NCI-H128 (cell line): ENCODE measurements at regions not wholly inside any gene's neighbourhood (a gene's known extent, or its start where the extent isn't known, plus 50 kb on each side); places are given as distances from the start of the nearest gene placed in this dataset.
"Not testable (repeated sequence)": the region's sequence is repeated elsewhere in the genome, so short reads cannot be mapped to it uniquely, and the experiment has no call there.

Source experiments
- DNase-seq: peaks from one replicate; lab custom pipeline; 2025; ENCODE audit not compliant: unreplicated experiment; lab: John Stamatoyannopoulos, UW

GRCh38 chr14:92223025-92223424 lies 99.9 kb upstream of the SLC24A4 start:
- DNase-seq: no peak

DNA sequence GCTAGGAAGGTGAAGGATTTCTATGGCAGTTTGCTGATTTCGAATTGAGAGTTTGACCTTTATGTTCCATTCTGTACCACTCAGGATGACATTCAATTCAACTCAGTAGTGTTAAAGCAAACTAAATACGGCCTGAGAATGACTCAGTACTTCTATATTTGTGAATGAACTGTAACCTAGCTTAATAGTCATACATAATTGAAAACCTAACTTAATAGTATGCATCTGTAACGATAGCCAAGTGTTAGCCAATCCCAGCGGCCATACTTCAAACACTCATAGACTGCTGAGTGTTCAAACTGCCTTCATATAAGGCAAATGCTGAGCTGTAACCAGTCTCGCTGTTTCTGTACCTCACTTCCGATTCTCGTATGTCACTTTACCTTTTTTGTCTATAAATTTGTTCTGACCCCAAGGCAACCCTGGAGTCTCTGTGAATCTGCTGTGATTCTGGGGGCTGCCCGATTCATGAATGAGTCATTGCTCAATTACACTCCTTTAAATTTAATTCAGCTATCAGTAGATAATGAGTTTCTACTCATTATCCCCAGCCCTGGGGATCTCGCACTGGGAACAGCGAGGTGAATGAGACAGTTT lies 98.5 kb upstream of the SLC24A4 start:
- DNase-seq: no peak

DNA sequence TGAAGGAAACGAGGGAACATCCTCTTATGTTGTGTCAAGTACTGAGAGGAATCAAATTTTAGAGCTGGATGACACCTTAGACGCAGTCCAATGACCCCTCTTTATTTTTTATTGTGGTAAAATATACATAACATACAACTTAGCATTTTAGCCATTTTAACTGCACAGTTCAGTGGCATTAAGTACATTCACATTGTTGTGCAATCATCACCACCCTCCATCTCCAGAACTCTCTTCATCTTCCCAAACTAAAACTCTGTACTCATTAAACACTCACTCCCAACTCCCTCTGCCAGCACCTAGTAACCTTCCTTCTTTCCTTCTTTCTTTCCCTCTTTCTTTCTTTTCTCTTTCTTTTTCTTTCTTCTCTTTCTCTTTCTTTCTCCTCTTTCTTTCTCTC lies 97.2 kb upstream of the SLC24A4 start:
- no peak for DNase-seq

DNA sequence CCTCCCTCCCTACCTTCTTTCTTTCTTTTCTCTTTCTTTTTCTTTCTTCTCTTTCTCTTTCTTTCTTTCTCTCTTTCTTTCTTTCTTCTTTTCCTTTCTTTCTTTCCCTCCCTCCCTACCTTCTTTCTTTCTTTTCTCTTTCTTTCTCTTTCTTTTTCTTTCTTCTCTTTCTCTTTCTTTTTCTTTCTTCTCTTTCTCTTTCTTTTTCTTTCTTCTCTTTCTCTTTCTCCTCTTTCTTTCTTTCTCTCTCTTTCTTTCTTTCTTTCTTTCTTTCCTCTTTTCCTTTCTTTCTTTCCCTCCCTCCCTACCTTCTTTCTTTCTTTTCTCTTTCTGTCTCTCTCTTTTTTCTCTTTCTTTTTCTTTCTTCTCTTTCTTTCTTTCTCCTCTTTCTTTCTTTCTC lies 96.8 kb upstream of the SLC24A4 start:
- not testable (repeated sequence) for DNase-seq

DNA sequence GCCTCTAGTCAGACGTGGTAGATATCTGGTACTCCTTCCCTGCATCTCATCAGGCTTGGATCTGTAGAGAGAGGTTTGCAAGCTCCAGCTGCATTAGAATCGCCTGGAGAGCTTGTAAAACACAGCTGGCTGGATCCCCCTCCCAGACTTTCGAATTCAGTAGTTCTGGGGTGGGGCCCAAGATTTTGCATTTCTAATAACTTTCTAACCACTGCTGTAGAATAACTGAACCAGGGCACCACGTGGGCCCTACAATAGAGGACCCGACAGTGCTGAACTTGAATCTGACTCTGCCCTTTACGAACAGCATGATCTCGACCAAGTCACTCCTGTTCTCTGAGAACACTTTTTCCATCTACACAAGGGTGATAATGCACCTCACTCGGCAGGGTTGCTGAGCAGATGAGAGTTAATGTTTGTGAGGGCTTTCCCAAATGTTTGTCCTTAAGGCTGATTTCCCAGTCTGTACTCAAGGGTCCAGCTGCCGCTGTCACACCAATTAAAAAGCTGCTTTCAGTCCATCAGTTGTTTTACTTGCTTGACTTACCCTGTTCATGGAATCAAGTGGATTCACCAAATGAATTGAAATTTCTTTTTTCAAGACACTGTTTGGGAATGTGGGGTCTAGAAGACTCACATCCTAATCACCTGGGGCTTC lies 86.6 kb upstream of the SLC24A4 start:
- DNase-seq: no peak

DNA sequence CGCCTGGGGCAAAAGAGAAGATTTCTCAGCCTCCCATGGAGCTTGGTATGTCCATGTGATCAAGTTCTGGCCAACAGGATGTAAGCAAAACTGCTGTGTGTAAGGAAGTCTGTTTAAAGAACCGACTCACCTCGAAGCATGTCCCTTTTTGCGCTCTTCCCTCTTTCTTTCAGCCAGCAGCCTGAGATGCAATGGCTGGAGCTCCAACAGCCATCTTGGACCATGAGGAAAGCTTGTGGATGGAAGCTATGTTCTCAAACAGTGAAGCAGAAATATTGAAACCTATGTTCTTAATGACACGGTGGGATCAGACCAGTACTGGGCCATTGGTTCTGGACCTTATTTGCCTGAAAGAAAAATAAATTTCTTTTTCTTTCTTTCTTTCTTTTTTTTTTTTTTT lies 82.3 kb upstream of the SLC24A4 start:
- DNase-seq: no peak

- no peak for DNase-seq
These were observed 80.9 kb upstream of the SLC24A4 start for GRCh38 chr14:92241966-92242595.

DNA sequence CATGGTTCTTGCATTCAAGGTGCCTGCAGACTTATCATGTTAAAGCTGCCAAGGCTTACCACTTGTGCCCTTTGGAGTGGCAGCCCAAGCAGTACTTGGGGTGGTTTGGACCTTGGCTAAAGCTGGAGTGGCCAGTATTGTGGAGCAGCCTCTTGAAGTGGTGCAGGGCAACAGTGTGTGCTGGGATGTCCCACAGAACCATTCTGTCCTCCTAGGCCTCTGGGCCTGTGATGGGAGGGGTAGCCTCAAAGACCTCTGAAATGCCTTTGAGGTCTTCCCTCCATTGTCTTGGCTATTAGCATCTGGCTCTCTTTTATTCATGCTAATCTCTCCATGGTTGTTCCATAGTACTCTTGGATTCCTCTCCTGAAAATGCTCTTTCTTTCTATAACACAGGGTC lies 78.2 kb upstream of the SLC24A4 start:
- no peak for DNase-seq

DNA sequence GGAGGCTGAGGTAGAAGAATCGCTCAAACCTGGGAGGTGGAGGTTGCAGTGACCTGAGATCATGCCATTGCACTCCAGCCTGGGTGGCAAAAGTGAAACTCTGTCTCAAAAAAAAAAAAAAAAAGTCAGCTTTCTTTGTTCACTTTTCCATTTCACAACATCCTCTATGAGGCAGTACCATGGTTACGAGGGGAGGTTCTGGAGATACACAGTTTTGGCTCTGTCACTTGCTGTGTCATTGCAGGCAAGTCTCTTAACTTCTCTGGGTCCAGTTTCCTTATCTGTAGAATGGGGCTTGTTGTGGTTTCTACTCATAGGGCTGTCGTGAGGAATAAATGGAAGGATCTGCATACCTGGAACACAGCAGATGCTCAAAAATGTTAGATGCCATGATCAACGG lies 75.6 kb upstream of the SLC24A4 start:
- no peak for DNase-seq

DNA sequence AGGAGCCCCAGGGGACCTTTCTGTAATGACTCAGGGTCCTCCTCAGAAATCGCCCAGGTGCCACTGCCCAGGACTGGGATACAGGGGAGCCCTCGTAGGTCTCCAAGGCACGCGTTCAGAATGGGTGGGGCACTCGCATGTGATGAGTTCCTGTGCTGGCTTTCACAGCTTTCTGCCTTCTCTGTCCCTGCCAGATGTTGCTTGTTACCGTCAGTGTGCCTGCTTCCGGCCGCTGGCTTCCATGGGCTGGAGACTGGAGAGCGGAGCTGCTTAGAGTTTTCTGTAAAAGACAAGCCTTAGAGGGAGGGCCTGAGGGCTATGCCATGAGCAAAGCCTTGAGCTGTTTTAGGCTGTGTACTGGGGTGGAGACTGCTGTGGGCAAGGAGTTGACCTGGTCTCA lies 75.0 kb upstream of the SLC24A4 start:
- DNase-seq: no peak

- DNase-seq: no peak
These were observed 74.3 kb upstream of the SLC24A4 start for GRCh38 chr14:92248696-92249095.

GRCh38 chr14:92250366-92250765 lies 72.6 kb upstream of the SLC24A4 start:
- DNase-seq: not testable (repeated sequence)

- no peak for DNase-seq
These were observed 70.6 kb upstream of the SLC24A4 start for GRCh38 chr14:92252323-92252722.

GRCh38 chr14:92253381-92253894 lies 69.5 kb upstream of the SLC24A4 start:
- DNase-seq: peak; percentile 8

DNA sequence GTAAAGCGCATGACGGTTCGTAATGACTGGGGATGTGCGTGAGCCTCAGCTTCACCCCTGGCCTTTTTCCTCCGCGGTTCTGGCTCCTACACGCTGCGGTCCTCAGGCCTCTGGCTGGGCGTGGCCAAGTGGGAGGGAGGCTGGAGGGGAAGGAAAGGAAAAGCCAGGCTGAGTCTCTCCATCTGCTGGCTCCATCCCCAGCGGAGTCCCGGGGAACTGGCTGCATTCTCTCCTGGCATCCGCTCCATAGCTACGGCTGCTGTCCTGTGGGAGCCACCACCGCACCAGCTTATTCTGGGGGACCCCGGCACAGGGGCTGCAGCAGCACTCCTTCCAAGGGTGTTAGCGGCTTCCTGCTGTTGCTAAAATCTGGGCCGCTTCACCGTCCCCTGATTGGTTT lies 68.2 kb upstream of the SLC24A4 start:
- DNase-seq: no peak

- DNase-seq: no peak
These were observed 64.0 kb upstream of the SLC24A4 start for GRCh38 chr14:92258934-92259333.

DNA sequence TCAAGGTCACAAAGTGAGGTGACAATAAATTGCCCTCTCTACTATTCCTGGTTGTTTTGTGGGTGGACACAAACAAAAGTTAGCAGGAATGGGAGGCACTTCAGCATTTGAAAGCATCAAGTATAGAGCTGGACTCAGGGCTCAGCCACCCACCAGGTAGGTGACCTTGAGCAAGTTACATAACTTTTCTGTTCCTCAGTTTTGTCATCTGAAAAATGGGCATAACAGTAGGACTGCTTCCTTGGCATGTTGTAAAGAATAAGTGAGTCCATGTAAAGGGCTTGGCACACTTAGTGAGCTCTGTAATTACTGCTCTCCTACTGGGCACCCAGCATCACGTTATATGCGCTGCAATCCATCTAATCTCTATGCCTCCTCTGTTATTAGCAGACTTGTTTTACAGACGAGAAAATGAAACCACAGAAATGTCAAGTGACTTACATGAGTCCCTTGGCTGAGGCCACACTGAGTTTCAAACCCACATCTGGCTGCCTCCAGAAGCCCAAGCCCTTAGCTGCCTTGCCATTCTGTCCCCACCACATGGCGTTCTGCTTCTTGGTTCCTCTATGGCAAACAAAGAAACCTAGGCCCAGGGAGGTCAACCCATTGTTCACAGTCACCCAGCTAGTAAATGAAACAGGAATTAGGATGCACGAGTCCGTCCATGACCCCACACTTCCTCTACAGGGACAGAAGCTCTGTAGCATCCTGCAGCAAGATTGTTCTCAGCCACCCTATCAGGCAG lies 63.2 kb upstream of the SLC24A4 start:
- no peak for DNase-seq

- DNase-seq: no peak
These were observed 59.3 kb upstream of the SLC24A4 start for GRCh38 chr14:92263681-92264080.

- no peak for DNase-seq
These were observed 58.8 kb upstream of the SLC24A4 start for GRCh38 chr14:92264195-92264594.

DNA sequence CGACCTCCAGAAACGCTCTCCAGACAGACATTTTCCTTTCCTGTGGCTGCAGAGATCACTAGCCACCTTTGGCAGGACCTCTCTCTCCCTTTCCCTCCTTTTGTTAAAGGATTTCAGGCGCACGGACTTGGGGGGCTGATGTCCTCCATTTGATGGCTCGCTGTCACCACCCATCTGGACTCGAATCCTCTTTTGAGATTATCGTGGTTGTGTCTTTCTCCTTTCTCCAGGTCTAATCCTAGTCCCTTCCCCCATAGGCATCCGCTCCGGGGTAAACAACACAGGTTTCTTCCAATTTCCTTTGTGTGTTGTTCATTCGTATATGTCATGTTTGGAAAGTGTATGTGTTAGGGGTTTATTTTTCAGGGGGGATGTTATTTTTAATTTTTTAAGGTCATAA lies 56.7 kb upstream of the SLC24A4 start:
- DNase-seq: no peak
